LNCaP clone FGC (cell line): ENCODE measurements at regions not wholly inside any gene's neighbourhood (a gene's known extent, or its start where the extent isn't known, plus 50 kb on each side); places are given as distances from the start of the nearest gene placed in this dataset.

Experiments used
- DNase-seq: peaks from one replicate; pipeline ENCODE4 v3.0.0-alpha.2; 2011; ENCODE audit warnings: low read depth
- H3K4me3 ChIP-seq: 2 replicates; pipeline ENCODE4 v1.5.1; 2011; ENCODE audit warnings: mild to moderate bottlenecking, low read depth, low read length, control low read depth
- TF ChIP-seq, protein P1 (sequence below): IDR thresholded peaks from 2 replicates; pipeline ENCODE4 v1.5.1; 2012; ENCODE audit warnings: mild to moderate bottlenecking; ENCODE audit not compliant: control insufficient read depth, insufficient read depth; ENCODE audit errors: extremely low read depth

DNA sequence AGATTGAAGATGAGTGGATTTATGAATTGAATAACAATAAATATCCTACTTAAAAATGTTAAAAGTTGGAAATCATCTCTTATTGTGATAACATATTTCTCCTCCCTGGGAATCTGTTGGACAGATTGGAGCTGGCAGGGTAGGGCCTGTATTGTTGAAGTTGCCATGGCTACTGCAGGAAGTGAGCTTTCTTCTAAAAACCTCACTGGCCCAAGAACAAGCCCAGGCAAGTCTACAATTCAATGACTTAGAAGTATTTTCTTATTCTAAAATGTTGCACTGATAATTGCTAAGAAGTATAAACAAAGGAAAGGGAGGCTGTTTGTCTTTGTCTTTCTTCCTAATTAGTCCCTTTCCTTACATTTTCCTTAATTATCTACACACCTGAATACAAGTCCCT, 112.1 kb downstream of the DLEU7 start:
- no peak overlapping the region for H3K4me3 ChIP-seq
- TF ChIP-seq, protein P1, sequence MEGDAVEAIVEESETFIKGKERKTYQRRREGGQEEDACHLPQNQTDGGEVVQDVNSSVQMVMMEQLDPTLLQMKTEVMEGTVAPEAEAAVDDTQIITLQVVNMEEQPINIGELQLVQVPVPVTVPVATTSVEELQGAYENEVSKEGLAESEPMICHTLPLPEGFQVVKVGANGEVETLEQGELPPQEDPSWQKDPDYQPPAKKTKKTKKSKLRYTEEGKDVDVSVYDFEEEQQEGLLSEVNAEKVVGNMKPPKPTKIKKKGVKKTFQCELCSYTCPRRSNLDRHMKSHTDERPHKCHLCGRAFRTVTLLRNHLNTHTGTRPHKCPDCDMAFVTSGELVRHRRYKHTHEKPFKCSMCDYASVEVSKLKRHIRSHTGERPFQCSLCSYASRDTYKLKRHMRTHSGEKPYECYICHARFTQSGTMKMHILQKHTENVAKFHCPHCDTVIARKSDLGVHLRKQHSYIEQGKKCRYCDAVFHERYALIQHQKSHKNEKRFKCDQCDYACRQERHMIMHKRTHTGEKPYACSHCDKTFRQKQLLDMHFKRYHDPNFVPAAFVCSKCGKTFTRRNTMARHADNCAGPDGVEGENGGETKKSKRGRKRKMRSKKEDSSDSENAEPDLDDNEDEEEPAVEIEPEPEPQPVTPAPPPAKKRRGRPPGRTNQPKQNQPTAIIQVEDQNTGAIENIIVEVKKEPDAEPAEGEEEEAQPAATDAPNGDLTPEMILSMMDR = no peak
- DNase-seq = no peak

GRCh38 chr13:50732712-50733111, 110.8 kb downstream of the DLEU7 start:
- no peak for DNase-seq
- TF ChIP-seq, protein P1 = no peak
- H3K4me3 ChIP-seq = no peak overlapping the region

DNA sequence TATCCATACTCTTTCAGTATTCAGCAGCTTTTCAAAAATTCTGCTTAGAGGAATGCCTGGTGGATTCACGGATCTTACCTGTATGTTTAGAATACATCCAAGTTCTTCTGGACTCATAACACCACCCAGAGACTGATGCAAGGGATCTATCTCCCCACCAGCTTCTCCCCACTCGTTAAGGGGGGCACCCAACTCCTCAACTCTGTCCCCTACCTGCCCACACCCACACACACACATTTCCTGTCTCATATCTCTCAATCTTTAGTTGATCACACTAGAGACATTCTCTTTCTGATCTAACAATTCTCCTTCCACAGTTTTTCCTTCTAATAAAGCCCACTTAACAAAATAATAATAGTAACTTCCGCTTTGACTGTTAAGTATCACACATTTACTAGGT, 110.1 kb downstream of the DLEU7 start:
- DNase-seq = no peak
- TF ChIP-seq, protein P1 = no peak
- H3K4me3 ChIP-seq = no peak overlapping the region

DNA sequence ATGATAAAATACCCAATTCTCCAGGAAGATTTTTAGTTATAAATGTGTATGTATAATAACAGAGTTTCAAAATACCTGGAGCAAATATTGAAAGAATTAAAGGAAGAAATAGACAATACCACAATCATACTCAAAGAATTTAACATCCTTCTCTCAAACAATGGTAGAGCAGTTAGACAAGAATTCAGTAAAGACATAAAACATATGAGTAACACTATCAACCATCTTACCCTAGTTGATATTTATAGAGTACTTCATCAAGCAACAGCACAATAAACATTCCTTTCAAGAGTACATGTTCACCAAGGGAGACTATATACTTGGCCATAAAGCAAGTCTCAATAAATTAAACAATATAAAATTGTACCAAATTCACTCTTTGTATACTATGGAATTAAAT, 108.4 kb downstream of the DLEU7 start:
- no peak for DNase-seq
- no peak overlapping the region for H3K4me3 ChIP-seq
- TF ChIP-seq, protein P1 = no peak

DNA sequence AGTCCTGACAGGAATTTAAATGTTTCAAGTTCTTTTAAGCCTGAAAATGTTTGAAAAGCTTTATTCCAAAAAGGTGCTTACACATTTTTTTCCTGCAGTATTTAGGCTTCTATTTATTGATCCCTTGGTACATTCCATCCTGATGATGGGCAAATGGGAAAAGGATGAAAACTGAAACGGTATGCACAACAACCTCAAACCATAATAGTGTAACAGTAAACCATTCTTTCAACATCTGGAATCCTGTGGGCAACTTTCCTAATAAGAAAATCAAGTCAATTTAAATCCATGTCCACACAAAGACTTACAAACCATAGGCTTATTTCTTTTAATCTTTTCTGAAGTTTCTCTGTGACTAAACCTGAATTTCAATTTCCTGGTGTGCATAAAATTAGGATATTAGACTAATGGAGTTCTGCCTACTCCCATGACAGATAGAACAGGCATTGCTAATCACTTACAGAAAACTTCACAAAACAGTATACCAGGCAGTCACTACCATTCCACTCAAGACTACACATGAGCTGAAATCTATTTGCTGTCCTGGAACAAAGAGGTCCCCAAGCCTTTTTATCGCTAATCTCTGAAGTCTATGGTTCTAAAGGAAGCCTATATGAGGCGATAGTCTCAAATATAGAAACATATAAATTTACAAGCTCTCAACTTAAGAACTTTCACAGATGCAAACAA, 103.3 kb downstream of the DLEU7 start:
- DNase-seq = no peak
- H3K4me3 ChIP-seq = no peak overlapping the region
- TF ChIP-seq, protein P1 = no peak

DNA sequence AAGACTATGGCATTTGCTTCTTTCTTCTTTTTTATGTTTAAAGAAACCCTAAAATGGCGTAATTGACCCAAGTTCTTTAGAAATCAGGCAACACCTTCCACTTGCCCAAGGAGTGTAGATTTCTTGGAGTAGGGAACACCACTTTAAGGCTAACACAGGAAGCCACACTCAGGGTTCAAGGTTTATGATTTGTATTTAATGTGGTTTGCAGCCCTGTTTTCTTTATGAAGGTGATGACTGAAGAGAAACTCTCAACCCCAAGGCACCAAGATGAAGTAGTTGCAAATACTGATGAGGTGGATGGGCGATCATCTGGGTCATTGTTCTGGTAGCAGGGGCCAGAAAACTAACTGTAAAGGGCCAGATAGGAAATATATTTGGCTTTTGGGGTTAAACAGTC, 101.1 kb downstream of the DLEU7 start:
- H3K4me3 ChIP-seq = no peak overlapping the region
- no peak for DNase-seq
- TF ChIP-seq, protein P1 = no peak

DNA sequence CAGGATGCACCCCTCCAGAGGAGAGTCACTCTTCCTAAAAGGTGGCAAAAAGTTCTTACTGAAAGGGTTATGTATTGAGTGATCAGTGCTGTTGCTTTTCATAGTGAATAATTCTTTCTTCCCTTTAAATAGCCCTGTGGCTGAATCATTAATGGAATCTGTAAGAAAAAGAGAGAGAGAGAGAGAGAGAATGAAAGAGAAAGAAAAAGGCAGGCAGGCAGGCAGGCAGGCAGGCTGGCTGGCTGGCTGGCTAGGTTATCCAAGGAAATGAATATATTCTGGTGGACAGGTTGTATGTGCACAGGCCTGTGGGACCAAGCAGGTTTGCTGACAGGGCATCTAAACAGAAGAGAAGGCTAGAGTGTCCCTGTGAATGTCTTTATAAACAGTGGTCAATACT, 100.5 kb downstream of the DLEU7 start:
- no peak for DNase-seq
- TF ChIP-seq, protein P1 = no peak
- H3K4me3 ChIP-seq = no peak overlapping the region
